ENCODE measurements at regions not wholly inside any gene's neighbourhood (a gene's known extent, or its start where the extent isn't known, plus 50 kb on each side); places are given as distances from the start of the nearest gene placed in this dataset.

DNA sequence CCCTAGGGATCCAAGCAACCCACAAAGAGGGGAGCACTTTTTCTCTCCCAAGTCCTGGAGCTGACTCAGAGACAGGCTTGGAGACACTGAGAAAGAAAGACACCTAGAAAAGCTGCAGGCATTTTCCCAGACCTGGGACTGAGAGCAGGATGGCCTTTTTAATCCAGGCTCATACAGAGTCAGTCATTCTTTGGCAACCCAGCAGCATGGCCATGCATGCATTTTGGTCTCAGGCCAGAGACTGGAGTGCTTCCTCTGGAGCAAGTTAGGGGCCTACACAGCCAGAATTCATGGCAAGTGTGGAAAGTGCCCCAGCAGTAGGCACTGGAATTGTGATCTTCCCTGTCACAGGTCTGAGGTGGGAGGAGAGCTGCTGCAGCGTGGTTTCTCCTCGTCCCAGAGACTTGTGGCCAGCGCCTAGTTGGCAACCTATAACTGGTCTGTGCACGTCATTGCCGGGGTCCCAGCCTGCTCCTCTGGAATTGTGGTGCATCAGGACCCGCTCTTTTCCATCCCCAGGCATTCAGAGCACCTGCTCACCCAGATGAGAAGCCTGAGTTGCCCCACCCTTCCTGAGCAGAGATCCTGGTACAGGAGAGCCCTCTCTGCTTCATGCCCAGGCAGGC lies 231.9 kb upstream of the RAB6C start:
- Mint-ChIP-seq H3K36me3 (no peaks in the 10 kb centered on the region), H3K9me3 (no peaks in the 10 kb centered on the region), H3K4me1 (peaks cover 3% of the 10 kb centered on the region), H3K27me3 (peaks cover 15% of the 10 kb centered on the region), H3K4me3 (no peak overlapping the region), H3K27ac (no peak overlapping the region)
- DNase-seq: no peak

DNA sequence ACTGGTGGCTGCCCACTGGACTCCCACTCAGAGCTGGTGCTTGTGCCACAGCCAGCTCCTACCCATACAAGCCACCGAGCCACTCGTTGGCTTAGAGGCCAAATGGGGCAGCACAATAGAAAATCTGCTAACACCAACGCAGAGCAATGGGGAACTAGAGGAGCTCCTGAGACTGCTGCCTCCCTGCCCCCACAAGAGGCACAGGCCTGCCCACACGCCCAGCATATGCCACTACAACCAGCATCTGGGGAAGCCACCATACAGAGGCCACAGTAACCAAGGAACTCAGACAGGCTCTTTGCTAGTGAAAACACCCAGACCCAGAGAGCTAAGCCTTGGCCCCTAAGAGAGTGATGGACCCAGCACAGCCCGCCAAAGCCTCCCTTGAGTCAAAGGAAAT lies 231.2 kb upstream of the RAB6C start:
- Mint-ChIP-seq H3K9me3 (no peaks in the 10 kb centered on the region), H3K4me1 (peaks cover 3% of the 10 kb centered on the region), H3K4me3 (no peak overlapping the region), H3K36me3 (no peaks in the 10 kb centered on the region), H3K27me3 (peaks cover 15% of the 10 kb centered on the region), H3K27ac (no peak overlapping the region)
- no peak for DNase-seq

DNA sequence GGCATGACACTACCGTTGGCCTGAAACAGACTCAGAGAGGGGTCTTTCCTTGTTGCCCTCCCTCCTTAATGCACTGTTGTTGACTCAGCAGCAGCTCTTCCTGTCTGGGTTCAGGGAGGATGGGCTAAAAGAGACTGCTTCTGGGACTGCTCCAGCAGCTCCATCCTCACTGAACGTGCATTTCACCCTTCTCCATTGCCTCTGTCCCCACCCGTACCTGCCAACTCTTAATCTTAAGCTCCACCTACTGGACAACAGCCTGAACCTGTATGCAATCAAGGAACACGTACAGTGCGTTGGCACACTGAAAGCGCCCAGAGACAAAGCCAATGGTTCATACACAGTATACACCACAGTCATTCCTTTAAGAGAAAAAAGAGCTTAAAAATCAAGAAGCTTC lies 230.8 kb upstream of the RAB6C start:
- H3K27me3 Mint-ChIP-seq: peaks cover 15% of the 10 kb centered on the region

DNA sequence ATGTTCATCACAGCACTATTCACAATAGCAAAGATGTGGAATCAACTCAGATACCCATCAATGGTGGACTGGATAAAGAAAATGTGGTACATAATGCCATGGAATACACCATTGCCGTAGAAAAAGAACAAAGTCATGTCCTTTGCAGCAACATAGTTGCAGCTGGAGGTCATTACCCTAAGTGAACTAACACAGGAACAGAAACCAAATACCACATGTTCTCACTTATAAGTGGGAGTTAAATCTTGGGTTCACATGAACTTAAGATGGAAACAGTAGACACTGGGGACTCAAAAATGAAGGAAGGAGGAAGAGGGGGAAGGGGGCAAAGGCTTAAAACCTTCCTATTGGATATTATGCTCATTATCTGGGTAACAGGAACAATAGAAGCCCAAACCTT lies 228.1 kb upstream of the RAB6C start:
- Mint-ChIP-seq H3K36me3 (no peaks in the 10 kb centered on the region), H3K9me3 (no peaks in the 10 kb centered on the region), H3K4me1 (peaks cover 3% of the 10 kb centered on the region), H3K27me3 (peaks cover 15% of the 10 kb centered on the region), H3K4me3 (no peak overlapping the region), H3K27ac (no peak overlapping the region)
- no peak for DNase-seq

More for the DNA sequence above, 230.8 kb upstream of the RAB6C start:
- peaks cover 3% of the 10 kb centered on the region for H3K4me1 Mint-ChIP-seq
- no peak overlapping the region for H3K4me3 Mint-ChIP-seq
- H3K36me3 Mint-ChIP-seq: no peaks in the 10 kb centered on the region
- no peak overlapping the region for H3K27ac Mint-ChIP-seq
- H3K9me3 Mint-ChIP-seq: no peaks in the 10 kb centered on the region
- no peak for DNase-seq

DNA sequence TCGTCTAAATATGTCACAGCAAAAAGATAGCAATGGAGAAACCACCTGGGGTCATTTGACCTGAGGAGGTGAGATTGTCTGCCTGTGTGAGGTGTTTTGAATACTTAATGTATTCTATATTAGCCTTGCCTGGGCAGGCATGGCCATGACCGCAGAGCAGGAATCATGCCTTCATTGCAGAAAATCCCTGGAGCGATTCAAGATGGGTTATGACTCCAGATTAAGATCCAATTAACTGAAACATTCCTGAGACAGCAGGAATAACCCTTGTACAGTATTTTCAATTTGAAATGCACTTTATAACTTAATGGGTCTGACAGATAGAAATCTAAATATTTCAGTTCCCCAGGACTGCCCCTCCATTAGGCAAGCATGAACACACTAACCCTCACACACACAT lies 227.3 kb upstream of the RAB6C start:
- Mint-ChIP-seq H3K36me3 (no peaks in the 10 kb centered on the region), H3K4me3 (no peak overlapping the region), H3K4me1 (peaks cover 3% of the 10 kb centered on the region), H3K27me3 (peaks cover 15% of the 10 kb centered on the region), H3K27ac (no peak overlapping the region), H3K9me3 (no peaks in the 10 kb centered on the region)
- DNase-seq: no peak

DNA sequence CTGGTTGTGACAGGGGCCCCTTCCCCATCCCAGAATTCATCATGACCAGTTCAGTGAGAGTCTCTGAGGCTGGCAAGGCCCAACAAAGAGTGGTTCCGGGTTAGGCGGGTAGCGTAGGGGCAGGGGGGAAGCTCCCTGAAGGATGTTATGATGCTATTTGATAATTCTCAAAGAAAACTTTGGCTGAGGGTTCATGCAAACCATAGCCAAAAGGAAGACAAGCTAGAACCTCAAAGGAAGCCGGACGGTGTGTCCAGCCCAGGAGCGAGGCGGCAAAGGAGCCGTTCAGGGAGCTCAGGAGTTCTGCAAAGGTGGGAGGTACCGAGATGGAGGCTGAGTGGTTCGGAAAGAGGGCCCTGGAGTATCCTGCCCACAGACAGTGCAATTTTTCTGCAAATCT lies 226.8 kb upstream of the RAB6C start:
- H3K27me3 Mint-ChIP-seq: peaks cover 15% of the 10 kb centered on the region
- H3K4me1 Mint-ChIP-seq: peaks cover 3% of the 10 kb centered on the region
- no peak overlapping the region for H3K4me3 Mint-ChIP-seq
- H3K27ac Mint-ChIP-seq: no peak overlapping the region
- H3K36me3 Mint-ChIP-seq: no peaks in the 10 kb centered on the region
- no peak for DNase-seq
- no peaks in the 10 kb centered on the region for H3K9me3 Mint-ChIP-seq

DNA sequence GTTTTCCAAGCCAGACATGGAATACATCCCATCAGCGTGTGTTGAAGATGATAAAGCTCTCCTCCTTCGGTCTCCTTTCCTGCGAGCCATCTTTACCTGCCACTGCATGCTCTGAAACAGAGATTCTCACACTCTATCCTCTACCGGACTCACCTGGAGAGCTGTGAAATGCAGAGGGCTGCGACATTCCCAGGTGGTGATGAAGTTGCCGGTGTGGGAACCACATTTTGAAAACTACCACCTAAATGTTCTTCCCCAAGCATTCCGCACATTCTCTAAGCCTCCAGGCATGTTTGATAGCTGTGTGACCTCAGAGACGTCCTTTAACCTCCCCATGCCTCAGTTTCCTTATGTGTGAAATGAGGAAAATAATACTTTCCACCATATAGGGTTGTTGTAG lies 226.2 kb upstream of the RAB6C start:
- Mint-ChIP-seq H3K4me1 (peaks cover 3% of the 10 kb centered on the region), H3K4me3 (no peak overlapping the region), H3K36me3 (no peaks in the 10 kb centered on the region), H3K27me3 (peaks cover 15% of the 10 kb centered on the region), H3K27ac (no peak overlapping the region), H3K9me3 (no peaks in the 10 kb centered on the region)
- no peak for DNase-seq

DNA sequence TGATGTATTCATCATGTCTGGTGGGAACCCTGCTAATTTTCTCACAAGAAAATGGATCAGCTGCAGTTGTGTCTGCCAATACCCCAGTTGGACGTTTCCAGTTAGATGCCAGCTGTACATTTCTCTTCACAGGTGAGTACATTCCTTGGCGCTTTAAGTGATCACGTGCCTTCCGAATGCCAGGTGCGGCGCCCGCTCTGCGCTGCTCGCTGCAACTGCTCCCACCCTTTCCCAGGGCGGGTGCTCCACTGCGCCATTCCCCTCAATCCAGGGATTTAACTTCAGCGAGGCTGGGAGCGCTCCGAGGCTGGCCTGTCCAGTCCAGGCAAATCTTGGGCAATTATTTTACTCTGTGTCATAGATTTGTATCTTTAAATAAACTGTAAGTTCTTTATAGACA lies 225.0 kb upstream of the RAB6C start:
- no peak for DNase-seq
- peaks cover 10% of the 10 kb centered on the region for H3K27me3 Mint-ChIP-seq
- H3K4me3 Mint-ChIP-seq: no peak overlapping the region
- H3K9me3 Mint-ChIP-seq: no peaks in the 10 kb centered on the region
- no peak overlapping the region for H3K27ac Mint-ChIP-seq
- no peaks in the 10 kb centered on the region for H3K36me3 Mint-ChIP-seq
- no peaks in the 10 kb centered on the region for H3K4me1 Mint-ChIP-seq

DNA sequence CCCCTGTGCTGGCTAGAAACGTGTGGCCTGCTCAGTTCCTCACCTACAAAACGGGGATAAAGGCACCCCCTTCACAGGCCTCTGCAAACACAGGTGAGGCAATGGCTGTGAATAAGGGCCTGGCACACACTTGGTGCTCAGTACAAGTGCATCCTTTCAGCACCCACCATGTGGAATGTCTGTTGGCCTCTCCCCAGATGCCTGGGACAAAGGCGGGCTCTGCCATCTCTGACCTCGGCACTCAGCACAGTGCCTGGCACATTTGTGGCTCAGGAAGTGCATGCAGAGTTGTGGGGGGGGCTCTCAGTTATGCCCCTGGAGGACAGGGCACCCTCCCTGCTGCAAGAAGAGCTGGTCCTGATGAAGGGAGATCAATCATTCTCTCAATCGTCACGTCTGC lies 224.6 kb upstream of the RAB6C start:
- H3K27ac Mint-ChIP-seq: no peak overlapping the region
- DNase-seq: no peak
- H3K27me3 Mint-ChIP-seq: peaks cover 6% of the 10 kb centered on the region
- H3K9me3 Mint-ChIP-seq: no peaks in the 10 kb centered on the region
- H3K4me1 Mint-ChIP-seq: no peaks in the 10 kb centered on the region
- H3K4me3 Mint-ChIP-seq: no peak overlapping the region
- no peaks in the 10 kb centered on the region for H3K36me3 Mint-ChIP-seq

DNA sequence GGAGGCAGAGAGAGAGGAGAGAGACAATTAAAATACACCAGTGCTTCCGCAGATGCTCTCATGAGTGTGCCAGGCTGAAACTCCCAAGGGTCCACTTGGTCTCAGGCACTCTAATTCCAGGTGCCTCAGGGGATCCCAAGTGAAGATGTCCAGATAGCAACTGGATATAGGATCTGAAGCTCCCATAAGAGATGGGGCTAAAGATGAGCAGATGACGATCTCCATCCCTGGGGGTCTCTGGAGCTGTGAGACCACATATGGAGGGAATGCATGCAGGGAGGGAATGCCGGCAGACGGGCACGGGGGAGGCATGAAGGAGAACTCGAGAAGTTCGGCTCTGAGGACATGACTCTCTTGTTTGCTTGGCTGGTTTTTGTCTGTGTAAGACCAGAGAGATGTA lies 223.7 kb upstream of the RAB6C start:
- no peak for DNase-seq
- no peaks in the 10 kb centered on the region for H3K36me3 Mint-ChIP-seq
- no peak overlapping the region for H3K4me3 Mint-ChIP-seq
- H3K4me1 Mint-ChIP-seq: no peaks in the 10 kb centered on the region
- no peaks in the 10 kb centered on the region for H3K9me3 Mint-ChIP-seq
- no peak overlapping the region for H3K27ac Mint-ChIP-seq
- no peaks in the 10 kb centered on the region for H3K27me3 Mint-ChIP-seq

DNA sequence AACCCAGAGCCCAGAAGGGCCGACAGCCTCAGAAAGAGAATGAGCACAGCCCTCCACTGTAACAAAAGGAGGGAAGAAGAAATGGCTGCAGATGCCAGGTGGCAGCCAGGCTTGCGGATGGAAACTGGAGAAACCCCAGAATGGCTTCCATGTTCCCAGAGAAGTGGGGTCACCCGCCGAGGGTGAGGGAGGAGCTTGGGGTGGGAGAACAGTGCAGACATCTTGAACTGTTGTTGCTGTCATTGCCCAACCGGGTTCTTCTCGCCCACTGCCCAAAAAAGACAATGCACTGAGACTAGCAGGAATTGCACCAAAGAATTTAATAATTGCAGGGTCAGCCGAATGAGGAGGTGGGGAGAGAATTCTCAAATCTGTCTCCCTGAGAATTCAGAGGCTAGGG lies 223.2 kb upstream of the RAB6C start:
- no peak for DNase-seq
- no peaks in the 10 kb centered on the region for H3K9me3 Mint-ChIP-seq
- H3K27me3 Mint-ChIP-seq: no peaks in the 10 kb centered on the region
- no peak overlapping the region for H3K4me3 Mint-ChIP-seq
- H3K27ac Mint-ChIP-seq: no peak overlapping the region
- no peaks in the 10 kb centered on the region for H3K4me1 Mint-ChIP-seq
- H3K36me3 Mint-ChIP-seq: no peaks in the 10 kb centered on the region

DNA sequence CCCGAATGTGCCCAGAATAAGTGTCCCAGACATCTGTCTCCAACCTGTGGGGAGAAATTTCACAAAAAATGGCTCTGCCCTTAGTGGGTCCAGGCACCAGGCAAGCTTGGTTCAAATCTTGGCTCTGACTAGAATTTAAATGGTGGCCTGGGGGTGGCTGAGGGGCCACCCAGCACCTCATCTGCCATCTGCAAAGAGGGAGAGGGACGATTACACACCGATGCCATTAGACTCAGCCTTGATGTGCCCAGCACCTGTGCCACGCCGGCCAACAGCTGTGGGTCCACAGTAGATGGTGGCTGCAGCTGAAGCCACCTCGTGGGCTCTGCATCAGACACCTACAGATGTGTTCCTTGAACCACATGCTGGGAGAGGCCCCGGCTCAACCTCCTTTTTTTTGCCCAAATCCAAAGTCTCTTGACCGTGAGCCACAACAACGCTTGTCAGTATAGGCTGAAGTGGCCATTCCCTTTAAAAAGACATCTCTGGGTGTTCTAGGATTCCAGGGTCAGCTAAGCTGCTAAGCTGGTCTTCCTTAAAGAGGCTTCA lies 222.0 kb upstream of the RAB6C start:
- no peak overlapping the region for H3K27ac Mint-ChIP-seq
- no peak for DNase-seq
- H3K4me1 Mint-ChIP-seq: no peaks in the 10 kb centered on the region
- no peaks in the 10 kb centered on the region for H3K9me3 Mint-ChIP-seq
- H3K27me3 Mint-ChIP-seq: no peaks in the 10 kb centered on the region
- H3K36me3 Mint-ChIP-seq: no peaks in the 10 kb centered on the region
- no peak overlapping the region for H3K4me3 Mint-ChIP-seq

DNA sequence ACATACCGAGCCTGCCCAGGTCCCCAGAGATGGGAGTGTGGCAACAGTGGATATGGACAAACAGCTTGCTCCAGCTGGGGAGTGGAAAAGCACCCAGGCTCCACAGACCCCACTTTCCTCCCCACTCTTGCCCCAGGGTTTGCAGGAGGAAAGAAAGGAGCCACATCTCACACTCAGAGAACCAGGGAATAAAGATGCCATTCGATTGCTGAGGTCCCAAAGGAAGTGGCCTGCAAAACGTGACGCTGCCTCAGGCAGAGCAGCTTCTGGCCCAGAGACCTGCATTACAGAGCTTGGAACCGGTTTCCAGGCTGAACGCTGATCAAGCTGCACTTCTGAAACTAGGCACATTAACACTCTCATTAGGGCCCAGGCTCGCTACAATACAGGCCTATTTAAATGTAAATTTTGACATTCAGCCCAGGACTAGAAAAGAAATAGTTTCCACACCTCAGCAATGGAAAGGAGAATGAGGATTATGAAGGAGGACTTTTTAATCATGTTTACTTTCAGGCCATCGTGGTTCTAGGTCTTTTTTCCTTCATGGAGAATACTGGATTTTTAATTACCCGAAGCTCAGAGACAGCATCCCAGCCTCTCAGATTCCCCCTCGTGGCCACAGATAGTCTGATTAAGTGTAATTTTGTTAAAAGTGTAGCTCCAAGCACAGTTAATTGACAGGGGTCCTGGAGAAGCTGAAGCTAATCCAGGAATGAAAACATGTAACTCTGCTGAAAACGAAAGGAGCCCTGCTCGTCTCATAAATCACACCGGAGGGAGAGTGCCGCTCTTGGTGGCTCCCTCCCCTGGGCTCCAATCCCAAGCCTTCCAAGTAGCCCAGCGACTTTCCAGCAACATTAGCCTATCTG lies 221.3 kb upstream of the RAB6C start:
- H3K36me3 Mint-ChIP-seq: no peaks in the 10 kb centered on the region
- no peak overlapping the region for H3K27ac Mint-ChIP-seq
- no peaks in the 10 kb centered on the region for H3K27me3 Mint-ChIP-seq
- no peaks in the 10 kb centered on the region for H3K4me1 Mint-ChIP-seq
- DNase-seq: no peak
- H3K9me3 Mint-ChIP-seq: no peaks in the 10 kb centered on the region
- peak overlapping the region; percentile 35 for H3K4me3 Mint-ChIP-seq

DNA sequence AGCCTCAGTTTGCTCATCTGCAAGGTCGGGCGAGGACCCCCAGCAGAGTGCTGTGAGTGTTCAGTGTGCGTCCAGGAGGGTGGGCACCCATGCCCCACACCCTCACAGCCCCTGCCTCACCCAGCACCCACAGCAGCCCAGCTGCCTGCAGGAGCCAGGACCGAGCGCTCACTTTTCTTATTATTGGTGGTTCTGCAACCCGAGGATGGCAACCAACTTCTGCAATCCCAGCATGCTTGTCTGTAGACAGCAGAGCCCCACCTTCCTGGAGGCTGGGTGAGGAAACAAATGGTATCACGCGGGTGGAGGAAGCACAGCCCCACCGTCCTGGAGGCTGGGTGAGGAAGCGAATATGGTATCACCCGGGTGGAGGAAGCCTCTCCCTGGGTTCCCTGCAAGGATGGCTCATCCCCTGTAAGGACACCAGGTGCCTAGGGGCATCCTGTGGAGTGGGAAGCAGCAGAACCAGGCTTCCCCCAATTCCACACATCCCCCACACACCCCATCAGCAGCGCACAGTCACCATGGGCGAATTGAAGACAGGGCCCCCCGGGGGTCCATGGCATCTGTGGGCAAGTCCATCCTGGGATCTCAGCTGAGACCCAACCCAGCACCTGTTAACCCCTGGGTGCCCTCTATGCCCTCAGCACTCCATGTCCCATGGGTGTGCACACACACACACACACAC lies 220.5 kb upstream of the RAB6C start:
- Mint-ChIP-seq H3K36me3 (no peaks in the 10 kb centered on the region), H3K9me3 (no peaks in the 10 kb centered on the region), H3K27me3 (no peaks in the 10 kb centered on the region), H3K4me1 (no peaks in the 10 kb centered on the region), H3K27ac (no peak overlapping the region), H3K4me3 (peak overlapping the region; percentile 35)
- DNase-seq: no peak

DNA sequence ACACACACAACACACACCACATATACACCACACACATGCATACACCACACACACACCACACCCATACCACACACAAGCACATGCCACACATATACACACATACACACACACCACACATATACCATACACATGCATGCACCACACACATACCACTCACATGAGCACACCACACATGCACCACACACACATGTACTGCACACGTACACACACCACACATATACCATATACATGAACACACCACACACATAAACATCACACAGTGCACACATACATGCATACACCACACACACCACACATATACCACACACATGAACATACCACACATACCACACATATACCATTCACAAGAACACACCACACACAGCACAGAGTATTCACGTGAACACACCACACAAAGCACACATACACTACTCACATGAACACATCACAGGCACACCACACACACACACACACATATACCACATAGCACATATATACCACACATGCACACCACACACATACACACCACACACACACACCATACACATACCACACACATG lies 219.9 kb upstream of the RAB6C start:
- Mint-ChIP-seq H3K27ac (no peak overlapping the region), H3K4me3 (no peak overlapping the region), H3K9me3 (no peaks in the 10 kb centered on the region), H3K4me1 (no peaks in the 10 kb centered on the region), H3K36me3 (no peaks in the 10 kb centered on the region), H3K27me3 (no peaks in the 10 kb centered on the region)
- DNase-seq: no peak

Data from activated naive CD8-positive, alpha-beta T cell treated with anti-CD3 and anti-CD28 coated beads for 36 hours (primary cell).